Stimulated activated CD4-positive, alpha-beta T cell treated with anti-CD3 and anti-CD28 coated beads, Interleukin-1b, Interleukin-23, amount 100 ng/mL, for 48 hours (primary cell): ENCODE measurements at regions not wholly inside any gene's neighbourhood (a gene's known extent, or its start where the extent isn't known, plus 50 kb on each side); places are given as distances from the start of the nearest gene placed in this dataset.
"Not testable (repeated sequence)": the region's sequence is repeated elsewhere in the genome, so short reads cannot be mapped to it uniquely, and the experiment has no call there.

Source experiments
- DNase-seq: peaks from one replicate; pipeline ENCODE4 v3.0.0-alpha.2; 2020

GRCh38 chr12:11980115-11980514 lies 90.6 kb upstream of the BCL2L14 start:
- DNase-seq = no peak

GRCh38 chr12:11981121-11981733 lies 89.5 kb upstream of the BCL2L14 start:
- DNase-seq = peak; percentile 58

GRCh38 chr12:11984417-11984816 lies 86.3 kb upstream of the BCL2L14 start:
- no peak for DNase-seq

- DNase-seq = no peak
These were observed 84.6 kb upstream of the BCL2L14 start for GRCh38 chr12:11986165-11986564.

- DNase-seq = no peak
These were observed 82.8 kb upstream of the BCL2L14 start for GRCh38 chr12:11987901-11988300.

- DNase-seq = no peak
These were observed 79.1 kb upstream of the BCL2L14 start for GRCh38 chr12:11991604-11992003.

- no peak for DNase-seq
These were observed 78.2 kb upstream of the BCL2L14 start for GRCh38 chr12:11992515-11992914.

GRCh38 chr12:11998307-11998943 lies 72.3 kb upstream of the BCL2L14 start:
- peak; percentile 58 for DNase-seq

- DNase-seq = no peak
These were observed 71.8 kb upstream of the BCL2L14 start for GRCh38 chr12:11998944-11999315.

- no peak for DNase-seq
These were observed 67.1 kb upstream of the BCL2L14 start for GRCh38 chr12:12003609-12004008.

- no peak for DNase-seq
These were observed 66.2 kb upstream of the BCL2L14 start for GRCh38 chr12:12004524-12004923.

GRCh38 chr12:12007001-12007712 lies 63.6 kb upstream of the BCL2L14 start:
- peak; percentile 92 for DNase-seq

- no peak for DNase-seq
These were observed 63.0 kb upstream of the BCL2L14 start for GRCh38 chr12:12007713-12008231.

- peak; percentile 71 for DNase-seq
These were observed 62.4 kb upstream of the BCL2L14 start for GRCh38 chr12:12008232-12008850.

GRCh38 chr12:12008931-12009611 lies 61.7 kb upstream of the BCL2L14 start:
- peak; percentile 67 for DNase-seq

GRCh38 chr12:12009749-12010276 lies 60.9 kb upstream of the BCL2L14 start:
- DNase-seq = not testable (repeated sequence)

GRCh38 chr12:12010277-12011039 lies 60.3 kb upstream of the BCL2L14 start:
- DNase-seq = peak; percentile 85

GRCh38 chr12:12011880-12012260 lies 58.9 kb upstream of the BCL2L14 start:
- no peak for DNase-seq

- DNase-seq = no peak
These were observed 55.6 kb upstream of the BCL2L14 start for GRCh38 chr12:12015073-12015685.

GRCh38 chr12:12016284-12017100 lies 54.2 kb upstream of the BCL2L14 start:
- peak; percentile 36 for DNase-seq
